GM13977 (cell line): ENCODE measurements at regions not wholly inside any gene's neighbourhood (a gene's known extent, or its start where the extent isn't known, plus 50 kb on each side); places are given as distances from the start of the nearest gene placed in this dataset.

Source experiments
- DNase-seq: peaks from one replicate; pipeline ENCODE4 v3.0.0; 2012; ENCODE audit warnings: low spot score
- in situ Hi-C: fragments of 300-500 bp; cut with MboI; formaldehyde crosslinking; loops from one replicate; pipeline ENCODE4 v1.12.0; 2022; ENCODE audit warnings: low sequenced_read_pairs, low pct_unique_long_range_greater_than_20kb, mixed read lengths, inconsistent platforms; ENCODE audit not compliant: unreplicated experiment
- TF ChIP-seq, protein P1 (sequence below): IDR thresholded peaks from 2 replicates; pipeline ENCODE4 v1.5.1; 2012; ENCODE audit warnings: mild to moderate bottlenecking, control low read depth; ENCODE audit not compliant: insufficient read depth; ENCODE audit errors: extremely low read depth, missing control alignments

DNA sequence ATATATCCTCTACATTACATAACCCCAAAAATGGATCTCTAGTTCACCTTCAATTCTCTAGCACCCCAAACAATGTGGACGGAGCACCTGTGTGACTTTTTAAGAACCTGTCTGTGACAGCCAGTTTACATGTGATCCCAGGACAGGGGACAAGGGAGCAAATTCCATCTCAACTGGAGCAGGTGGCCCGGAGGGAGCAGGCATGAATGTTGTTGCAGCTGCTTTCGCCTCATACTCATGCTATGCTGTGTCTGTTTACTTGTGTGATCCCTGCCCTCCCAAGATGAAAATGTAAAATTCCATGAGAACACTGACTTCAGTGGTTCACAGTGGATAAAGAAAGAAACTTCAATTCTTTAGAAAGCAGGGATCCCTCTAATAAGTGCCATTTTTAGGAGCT lies 600.3 kb downstream of the CDH26 start:
- no peak for DNase-seq
- TF ChIP-seq, protein P1, sequence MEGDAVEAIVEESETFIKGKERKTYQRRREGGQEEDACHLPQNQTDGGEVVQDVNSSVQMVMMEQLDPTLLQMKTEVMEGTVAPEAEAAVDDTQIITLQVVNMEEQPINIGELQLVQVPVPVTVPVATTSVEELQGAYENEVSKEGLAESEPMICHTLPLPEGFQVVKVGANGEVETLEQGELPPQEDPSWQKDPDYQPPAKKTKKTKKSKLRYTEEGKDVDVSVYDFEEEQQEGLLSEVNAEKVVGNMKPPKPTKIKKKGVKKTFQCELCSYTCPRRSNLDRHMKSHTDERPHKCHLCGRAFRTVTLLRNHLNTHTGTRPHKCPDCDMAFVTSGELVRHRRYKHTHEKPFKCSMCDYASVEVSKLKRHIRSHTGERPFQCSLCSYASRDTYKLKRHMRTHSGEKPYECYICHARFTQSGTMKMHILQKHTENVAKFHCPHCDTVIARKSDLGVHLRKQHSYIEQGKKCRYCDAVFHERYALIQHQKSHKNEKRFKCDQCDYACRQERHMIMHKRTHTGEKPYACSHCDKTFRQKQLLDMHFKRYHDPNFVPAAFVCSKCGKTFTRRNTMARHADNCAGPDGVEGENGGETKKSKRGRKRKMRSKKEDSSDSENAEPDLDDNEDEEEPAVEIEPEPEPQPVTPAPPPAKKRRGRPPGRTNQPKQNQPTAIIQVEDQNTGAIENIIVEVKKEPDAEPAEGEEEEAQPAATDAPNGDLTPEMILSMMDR, result no peak
- in situ Hi-C loops, result no loop called here

DNA sequence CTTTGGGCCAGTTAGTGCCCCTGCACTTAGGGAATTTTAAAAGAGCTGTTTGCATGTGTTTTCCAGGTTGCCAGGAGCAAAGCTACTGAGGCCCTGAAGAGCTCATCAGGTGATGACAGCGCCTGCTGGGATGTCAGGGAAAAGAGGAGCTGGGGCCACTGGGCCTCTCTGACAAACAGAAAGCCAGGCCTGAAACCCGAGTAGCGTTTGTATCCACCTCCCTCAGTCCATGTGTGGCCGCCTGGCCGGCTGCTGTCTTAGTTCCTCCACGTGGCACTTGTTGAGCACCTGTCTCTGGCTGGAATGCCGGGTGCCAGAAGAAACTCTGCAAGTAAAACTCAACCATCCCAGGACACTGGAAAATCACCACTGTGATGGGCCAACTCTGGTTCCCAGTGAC lies 601.2 kb downstream of the CDH26 start:
- in situ Hi-C loops, result no loop called here
- TF ChIP-seq, protein P1, result no peak
- no peak for DNase-seq

DNA sequence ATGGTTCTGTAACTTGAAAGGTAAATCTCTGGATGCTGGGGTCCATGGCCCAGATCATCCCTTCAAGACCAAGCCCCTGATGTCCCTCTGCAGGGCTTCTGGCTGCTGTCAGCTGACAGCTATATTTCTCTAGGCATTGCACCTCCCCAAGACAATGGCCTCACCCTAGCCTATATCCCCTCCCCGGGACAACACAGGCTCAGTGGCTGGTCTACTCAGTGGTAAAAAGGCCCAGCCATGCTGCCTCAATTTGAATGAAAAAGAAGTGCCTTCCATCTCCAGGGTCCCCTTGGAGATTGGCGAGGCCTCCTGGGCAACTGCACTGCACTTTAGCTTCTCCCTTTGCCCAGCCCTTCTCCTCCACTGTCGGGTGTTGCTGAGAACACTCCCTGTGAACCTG lies 602.8 kb downstream of the CDH26 start:
- in situ Hi-C loops, result no loop called here
- DNase-seq, result no peak
- TF ChIP-seq, protein P1, result no peak

DNA sequence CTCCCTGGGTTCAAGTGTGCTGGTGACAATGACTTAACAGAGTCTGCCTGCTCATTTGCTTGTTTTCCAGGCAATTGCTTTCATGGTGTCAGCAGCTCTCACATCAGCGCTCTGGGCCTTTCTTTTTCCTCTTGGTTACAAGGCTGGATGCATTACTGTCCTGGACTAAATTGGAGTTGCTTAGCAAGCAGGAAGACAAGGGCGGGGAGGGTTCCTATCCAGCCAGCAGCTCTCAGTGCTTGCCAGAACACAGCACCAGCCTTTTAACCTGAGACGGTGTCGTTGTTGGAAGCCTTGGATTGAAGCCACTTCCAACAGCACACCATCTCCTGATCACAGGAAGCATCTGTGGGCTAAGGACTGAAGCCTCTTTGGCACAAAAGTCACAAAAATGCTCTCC lies 606.9 kb downstream of the CDH26 start:
- in situ Hi-C loops, result no loop called here
- TF ChIP-seq, protein P1, result no peak
- no peak for DNase-seq

DNA sequence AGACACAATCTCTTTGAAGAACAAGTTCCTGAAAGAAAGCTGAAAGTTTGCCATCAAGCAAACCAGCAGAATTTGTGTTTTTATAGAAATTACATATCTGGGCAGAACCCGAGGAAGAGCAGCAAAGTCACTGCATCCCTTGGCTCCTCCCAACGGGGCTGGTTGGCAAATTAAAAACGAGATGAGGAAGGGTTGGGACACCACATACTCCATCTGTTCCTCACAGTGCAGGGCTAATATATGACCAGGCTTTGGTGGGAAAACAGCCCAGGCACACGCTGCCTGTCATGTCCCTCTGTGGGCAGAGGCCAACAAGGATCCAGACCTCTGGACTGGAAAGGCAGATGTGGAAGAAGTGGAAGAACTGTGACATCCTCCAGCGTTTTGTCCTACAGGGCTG lies 607.3 kb downstream of the CDH26 start:
- TF ChIP-seq, protein P1, result no peak
- in situ Hi-C loops, result no loop called here
- no peak for DNase-seq

GRCh38 chr20:60569116-60569515 lies 610.9 kb downstream of the CDH26 start:
- in situ Hi-C loops, result no loop called here
- DNase-seq, result no peak
- TF ChIP-seq, protein P1, result no peak

- TF ChIP-seq, protein P1, result no peak
- no peak for DNase-seq
- in situ Hi-C loops, result no loop called here
Measured at GRCh38 chr20:60570481-60571277, 612.5 kb downstream of the CDH26 start.
